H9 (cell line): ENCODE measurements at regions not wholly inside any gene's neighbourhood (a gene's known extent, or its start where the extent isn't known, plus 50 kb on each side); places are given as distances from the start of the nearest gene placed in this dataset.

Experiments used
- DNase-seq: peaks from one replicate; pipeline ENCODE4 v3.0.0-alpha.2; 2017
- H2AFZ ChIP-seq: one replicate; pipeline ENCODE4 v1.6.1; 2013; ENCODE audit warnings: mild to moderate bottlenecking, low read length, control low read depth, moderate library complexity
- H2AK5ac ChIP-seq: 2 replicates; pipeline ENCODE4 v1.6.1; 2013; ENCODE audit warnings: low read length, control low read depth, mixed read lengths; ENCODE audit not compliant: insufficient read length
- H2BK120ac ChIP-seq: one replicate; pipeline ENCODE4 v1.6.1; 2013; ENCODE audit warnings: low read depth, mild to moderate bottlenecking, low read length, control low read depth, inconsistent platforms; ENCODE audit not compliant: poor library complexity, severe bottlenecking
- H2BK12ac ChIP-seq: 2 replicates; pipeline ENCODE4 v1.6.1; 2013; ENCODE audit warnings: low read length, control low read depth, mixed read lengths, low read depth; ENCODE audit not compliant: insufficient read length
- H2BK15ac ChIP-seq: 2 replicates; pipeline ENCODE4 v1.6.1; 2013; ENCODE audit warnings: low read depth, low read length, control low read depth
- H2BK20ac ChIP-seq: one replicate; pipeline ENCODE4 v1.6.1; 2013; ENCODE audit warnings: low read depth, mild to moderate bottlenecking, low read length, control low read depth, inconsistent platforms; ENCODE audit not compliant: poor library complexity, severe bottlenecking
- H2BK5ac ChIP-seq: 2 replicates; pipeline ENCODE4 v1.6.1; 2013; ENCODE audit warnings: low read length, control low read depth, mixed read lengths; ENCODE audit not compliant: insufficient read length
- H3K14ac ChIP-seq: 2 replicates; pipeline ENCODE4 v1.6.1; 2013; ENCODE audit warnings: low read length, control low read depth; ENCODE audit not compliant: insufficient read depth
- H3K18ac ChIP-seq: 2 replicates; pipeline ENCODE4 v1.6.1; 2013; ENCODE audit warnings: low read depth, mild to moderate bottlenecking, mixed read lengths, low read length, control low read depth; ENCODE audit not compliant: insufficient read length
- H3K23ac ChIP-seq: 2 replicates; pipeline ENCODE4 v1.6.1; 2013; ENCODE audit warnings: low read length, control low read depth, mixed read lengths, low read depth; ENCODE audit not compliant: insufficient read length
- H3K23me2 ChIP-seq: 2 replicates; pipeline ENCODE4 v1.6.1; 2013; ENCODE audit warnings: low read depth, mild to moderate bottlenecking, mixed read lengths, low read length, control low read depth; ENCODE audit not compliant: insufficient read length, poor library complexity, severe bottlenecking
- H3K27ac ChIP-seq: 2 replicates; pipeline ENCODE4 v1.5.1; 2013; ENCODE audit warnings: low read length, control low read depth, mixed read lengths, low read depth; ENCODE audit not compliant: insufficient read length
- H3K27me3 ChIP-seq: 2 replicates; pipeline ENCODE4 v1.6.1; 2013; ENCODE audit warnings: low read length, control low read depth, inconsistent platforms; ENCODE audit not compliant: insufficient read depth
- H3K4ac ChIP-seq: 2 replicates; pipeline ENCODE4 v1.6.1; 2013; ENCODE audit warnings: low read depth, mild to moderate bottlenecking, control low read depth, inconsistent platforms, low read length, moderate library complexity
- H3K4me1 ChIP-seq: 2 replicates; pipeline ENCODE4 v1.6.1; 2013; ENCODE audit warnings: low read length, control low read depth, inconsistent platforms; ENCODE audit not compliant: insufficient read depth
- H3K4me2 ChIP-seq: 2 replicates; pipeline ENCODE4 v1.6.1; 2013; ENCODE audit warnings: low read length, control low read depth, mixed read lengths; ENCODE audit not compliant: insufficient read length, insufficient read depth
- H3K56ac ChIP-seq: 2 replicates; pipeline ENCODE4 v1.6.1; 2013; ENCODE audit warnings: low read depth, mild to moderate bottlenecking, mixed read lengths, low read length, control low read depth; ENCODE audit not compliant: insufficient read length
- H3K79me1 ChIP-seq: 2 replicates; pipeline ENCODE4 v1.6.1; 2013; ENCODE audit warnings: low read depth, mild to moderate bottlenecking, moderate library complexity, low read length, control low read depth, inconsistent platforms; ENCODE audit not compliant: insufficient read depth, poor library complexity, severe bottlenecking
- H3K79me2 ChIP-seq: 2 replicates; pipeline ENCODE4 v1.6.1; 2013; ENCODE audit warnings: low read length, control low read depth, inconsistent platforms; ENCODE audit not compliant: insufficient read depth
- H3K9ac ChIP-seq: 2 replicates; pipeline ENCODE4 v1.6.1; 2013; ENCODE audit warnings: low read length, control low read depth, mixed read lengths; ENCODE audit not compliant: insufficient read length; ENCODE audit errors: extremely low read depth
- H3K9me3 ChIP-seq: one replicate; pipeline ENCODE4 v1.6.1; 2013; ENCODE audit warnings: low read depth, low read length, inconsistent platforms; ENCODE audit not compliant: control insufficient read depth
- H3T11ph ChIP-seq: one replicate; pipeline ENCODE4 v1.6.1; 2013; ENCODE audit warnings: mild to moderate bottlenecking, low read length, control low read depth, inconsistent platforms
- H4K20me1 ChIP-seq: one replicate; pipeline ENCODE4 v1.6.1; 2013; ENCODE audit not compliant: control insufficient read depth, insufficient read length, insufficient read depth
- H4K5ac ChIP-seq: 2 replicates; pipeline ENCODE4 v1.6.1; 2013; ENCODE audit warnings: low read depth, mild to moderate bottlenecking, mixed read lengths, low read length, control low read depth; ENCODE audit not compliant: insufficient read length
- H4K8ac ChIP-seq: replicated peaks from 2 replicates; pipeline ENCODE4 v1.6.1; 2013; ENCODE audit warnings: low read length, control low read depth, mixed read lengths, low read depth; ENCODE audit not compliant: insufficient read length
- H4K91ac ChIP-seq: 2 replicates; pipeline ENCODE4 v1.6.1; 2013; ENCODE audit warnings: low read depth, mild to moderate bottlenecking, moderate library complexity, mixed read lengths, low read length, control low read depth; ENCODE audit not compliant: insufficient read length
- H3K27ac Mint-ChIP-seq, 3 experiments: 2 replicates in 2 of 3; 3 replicates in 1 of 3; pipeline ENCODE4 v1.8.0; 2020 to 2021; ENCODE audit warnings: mixed read lengths in 3 of 3, mild to moderate bottlenecking in 1 of 3, moderate library complexity in 1 of 3
- H3K27me3 Mint-ChIP-seq: 2 replicates; pipeline ENCODE4 v1.8.0; 2021; ENCODE audit warnings: low read depth, mild to moderate bottlenecking, moderate library complexity, mixed read lengths
- H3K36me3 Mint-ChIP-seq, 3 experiments: 2 replicates in 2 of 3; 3 replicates in 1 of 3; pipeline ENCODE4 v1.8.0; 2020 to 2021; ENCODE audit warnings: low read depth in 3 of 3, mixed read lengths in 3 of 3; ENCODE audit not compliant: insufficient read depth in 1 of 3
- H3K4me1 Mint-ChIP-seq, 2 experiments: 2 replicates each; pipeline ENCODE4 v1.8.0; 2020; ENCODE audit warnings: mixed read lengths in 2 of 2
- H3K4me3 Mint-ChIP-seq, 2 experiments: 2 replicates in 1 of 2; 3 replicates in 1 of 2; pipeline ENCODE4 v1.8.0; 2020 to 2021; ENCODE audit warnings: mild to moderate bottlenecking in 2 of 2, mixed read lengths in 2 of 2, moderate library complexity in 1 of 2
- H3K9me3 Mint-ChIP-seq, 2 experiments: 2 replicates in 1 of 2; 3 replicates in 1 of 2; pipeline ENCODE4 v1.8.0; 2020; ENCODE audit warnings: mild to moderate bottlenecking in 2 of 2, mixed read lengths in 2 of 2, moderate library complexity in 1 of 2
- WGBS: extraction: QIAGEN DNeasy Blood & Tissue Kit; methylation state at CpG from one replicate; pipeline ENCODE4 v1.1.7; 2013; ENCODE audit warnings: missing lambda C conversion rate, low lambda C conversion rate, mixed read lengths; ENCODE audit not compliant: insufficient read length; ENCODE audit errors: extremely low coverage; 5-methylcytosine and 5-hydroxymethylcytosine counted together
- TF ChIP-seq, protein P1 (sequence below): fragments of 200-600 bp; sonication (generic); conservative IDR thresholded peaks from 3 replicates; pipeline ENCODE4 v1.8.0; 2021; ENCODE audit warnings: antibody characterized with exemption, mild to moderate bottlenecking

DNA sequence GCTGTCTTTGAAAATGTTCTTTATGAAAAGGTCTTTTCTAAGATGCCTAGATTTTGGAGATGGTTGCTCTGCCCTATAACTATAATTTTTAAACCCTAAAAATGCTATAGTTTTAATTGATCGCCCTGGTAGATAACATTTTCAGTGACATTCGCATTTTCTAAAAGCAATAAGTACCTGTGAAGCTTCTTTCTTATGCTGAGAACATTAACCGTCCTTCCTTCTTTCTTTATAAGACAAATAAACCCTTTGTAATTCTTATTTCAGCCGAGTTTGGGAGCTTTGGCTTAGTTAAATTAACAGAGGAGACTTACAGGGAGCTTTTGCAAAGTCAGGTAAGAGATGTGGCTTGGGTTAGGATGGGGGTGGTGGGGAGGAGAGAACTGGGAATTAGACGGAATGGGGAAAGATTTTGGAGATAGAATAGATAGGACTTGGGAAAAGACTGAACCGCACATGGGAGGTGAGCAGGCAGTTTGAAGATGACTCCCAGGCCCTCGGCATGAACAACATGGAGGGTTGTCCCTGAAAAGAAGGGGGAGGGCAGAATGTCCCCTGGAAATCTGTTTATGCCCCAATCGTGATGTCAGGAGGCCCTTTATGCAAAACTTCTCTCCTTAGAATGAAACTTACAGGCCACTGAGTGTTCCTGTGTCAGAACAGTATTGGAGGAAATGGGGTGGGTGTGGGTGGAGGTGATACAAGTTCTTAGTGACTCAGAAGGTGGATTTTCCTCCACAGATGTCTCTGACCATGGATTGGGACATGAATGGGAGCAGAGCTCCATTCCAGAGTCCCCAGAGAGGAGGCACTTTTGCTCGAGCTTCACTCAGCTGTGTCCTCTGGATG, 76.2 kb upstream of the LARS2 start:
- no peak for DNase-seq

More for the DNA sequence above, 76.2 kb upstream of the LARS2 start:
- H3K36me3 Mint-ChIP-seq = peaks cover 6 to 19% (median 7%) of the 10 kb centered on the region in 3 experiments; a peak in 6 of 7 replicates
- Histone ChIP-seq H3K4ac (no peak overlapping the region), H2AK5ac (no peak overlapping the region), H2BK12ac (no peak overlapping the region), H4K20me1 (no peaks in the 10 kb centered on the region), H3K14ac (no peak overlapping the region; the same call in 1 of the 2 replicates), H3K18ac (peak overlapping the region; percentile 28), H3K79me2 (no peaks in the 10 kb centered on the region), H4K91ac (no peak overlapping the region), H3K9ac (no peak overlapping the region), H4K5ac (no peak overlapping the region), H2BK15ac (no peak overlapping the region), H3K56ac (no peak overlapping the region), H3K23ac (no peak overlapping the region), H3K27me3 (no peaks in the 10 kb centered on the region), H3K9me3 (no peaks in the 10 kb centered on the region), H3K27ac (peak overlapping the region; percentile 12), H4K8ac (no peak overlapping the region), H2AFZ (no peak overlapping the region), H2BK20ac (no peak overlapping the region), H2BK5ac (no peak overlapping the region), H3K4me2 (peak overlapping the region; percentile 32), H3T11ph (no peak overlapping the region), H3K23me2 (no peaks in the 10 kb centered on the region), H2BK120ac (peak overlapping the region; percentile 83), H3K4me1 (peaks cover 19% of the 10 kb centered on the region), H3K79me1 (no peaks in the 10 kb centered on the region)
- peaks cover 6% of the 10 kb centered on the region for H3K27me3 Mint-ChIP-seq
- H3K9me3 Mint-ChIP-seq = peaks cover 8 to 9% of the 10 kb centered on the region in 2 experiments
- H3K4me3 Mint-ChIP-seq = peak overlapping the region; percentile 44 to 73
- no CpG with 5 or more reads among the region's 9 CpGs for WGBS
- peak overlapping the region; percentile 97 to 100 (median 97) for H3K27ac Mint-ChIP-seq
- peaks cover 62 to 63% of the 10 kb centered on the region in 2 experiments for H3K4me1 Mint-ChIP-seq
- TF ChIP-seq, protein P1, sequence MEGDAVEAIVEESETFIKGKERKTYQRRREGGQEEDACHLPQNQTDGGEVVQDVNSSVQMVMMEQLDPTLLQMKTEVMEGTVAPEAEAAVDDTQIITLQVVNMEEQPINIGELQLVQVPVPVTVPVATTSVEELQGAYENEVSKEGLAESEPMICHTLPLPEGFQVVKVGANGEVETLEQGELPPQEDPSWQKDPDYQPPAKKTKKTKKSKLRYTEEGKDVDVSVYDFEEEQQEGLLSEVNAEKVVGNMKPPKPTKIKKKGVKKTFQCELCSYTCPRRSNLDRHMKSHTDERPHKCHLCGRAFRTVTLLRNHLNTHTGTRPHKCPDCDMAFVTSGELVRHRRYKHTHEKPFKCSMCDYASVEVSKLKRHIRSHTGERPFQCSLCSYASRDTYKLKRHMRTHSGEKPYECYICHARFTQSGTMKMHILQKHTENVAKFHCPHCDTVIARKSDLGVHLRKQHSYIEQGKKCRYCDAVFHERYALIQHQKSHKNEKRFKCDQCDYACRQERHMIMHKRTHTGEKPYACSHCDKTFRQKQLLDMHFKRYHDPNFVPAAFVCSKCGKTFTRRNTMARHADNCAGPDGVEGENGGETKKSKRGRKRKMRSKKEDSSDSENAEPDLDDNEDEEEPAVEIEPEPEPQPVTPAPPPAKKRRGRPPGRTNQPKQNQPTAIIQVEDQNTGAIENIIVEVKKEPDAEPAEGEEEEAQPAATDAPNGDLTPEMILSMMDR = no peak
